OCI-LY3 (cell line): ENCODE measurements at regions not wholly inside any gene's neighbourhood (a gene's known extent, or its start where the extent isn't known, plus 50 kb on each side); places are given as distances from the start of the nearest gene placed in this dataset.

Experiments
- CTCF ChIP-seq: fragments of 200-600, 300-600 bp; sonication (generic); IDR thresholded peaks from 2 replicates; pipeline ENCODE4 v1.5.1; 2014; ENCODE audit warnings: antibody characterized with exemption, low read length, low read depth
- EZH2phosphoT487 ChIP-seq: fragments of 200-600 bp; shearing (Covaris generic); IDR thresholded peaks from 2 replicates; pipeline ENCODE4 v1.6.1; 2018; ENCODE audit warnings: antibody characterized with exemption, mixed run types, low read depth

- TF ChIP-seq CTCF (no peak), EZH2phosphoT487 (no peak)
Observed at GRCh38 chr13:60288569-60288968, 108.5 kb upstream of the TDRD3 start.
